Activated B cell treated with CpG ODN at 0.5 μM for 24 hours (primary cell): ENCODE measurements at regions not wholly inside any gene's neighbourhood (a gene's known extent, or its start where the extent isn't known, plus 50 kb on each side); places are given as distances from the start of the nearest gene placed in this dataset.

Source experiments
- ATAC-seq: fragments of 200-7000 bp; cut with Tn5 transposase; one replicate; pipeline ENCODE4 v1.10.0; 2021; ENCODE audit warnings: low read depth, mild to moderate bottlenecking, moderate library complexity
- CTCF ChIA-PET: fragments of 350-600 bp; sonication (Branson Sonifier 250); formaldehyde crosslinking; loops from one replicate; lab custom pipeline; 2021; ENCODE audit warnings: antibody characterized with exemption; lab: Charles Lee
- POLR2A ChIA-PET: fragments of 350-600 bp; sonication (Branson Sonifier 250); formaldehyde crosslinking; loops from one replicate; lab custom pipeline; 2021; ENCODE audit warnings: antibody characterized with exemption; lab: Charles Lee
- DNase-seq: peaks from one replicate; pipeline ENCODE4 v3.0.0; 2022
- H3K27ac Mint-ChIP-seq: one replicate; pipeline ENCODE4 v1.8.0; 2020; ENCODE audit warnings: mixed read lengths
- H3K27me3 Mint-ChIP-seq: one replicate; pipeline ENCODE4 v1.8.0; 2021; ENCODE audit warnings: mixed read lengths
- H3K36me3 Mint-ChIP-seq: one replicate; pipeline ENCODE4 v1.8.0; 2021; ENCODE audit warnings: low read depth, mixed read lengths
- H3K4me1 Mint-ChIP-seq: one replicate; pipeline ENCODE4 v1.8.0; 2021; ENCODE audit warnings: mixed read lengths
- H3K4me3 Mint-ChIP-seq: one replicate; pipeline ENCODE4 v1.8.0; 2020; ENCODE audit warnings: mild to moderate bottlenecking, mixed read lengths
- H3K9me3 Mint-ChIP-seq: one replicate; pipeline ENCODE4 v1.8.0; 2020; ENCODE audit warnings: mixed read lengths
- CTCF ChIP-seq: fragments of 200-600 bp; IDR thresholded peaks from one replicate; pipeline ENCODE4 v1.8.0; 2022; ENCODE audit warnings: antibody characterized with exemption, mild to moderate bottlenecking
- intact Hi-C: fragments of 100-400 bp; cut with micrococcal nuclease; formaldehyde crosslinking; loops from one replicate; pipeline ENCODE4 v1.15.1; 2024

- Mint-ChIP-seq H3K9me3 (no peaks in the 10 kb centered on the region), H3K4me1 (no peaks in the 10 kb centered on the region), H3K27ac (no peak overlapping the region), H3K27me3 (no peaks in the 10 kb centered on the region), H3K36me3 (no peaks in the 10 kb centered on the region), H3K4me3 (no peak overlapping the region)
- ATAC-seq (no peak), DNase-seq (no peak)
- intact Hi-C loops, result loop anchor here (2.0 kb wide), 1 partner anchor 666 kb away; no protein-coding TSS in a partner anchor
- no peak for TF ChIP-seq CTCF
- ChIA-PET POLR2A (no interaction called here), CTCF (no interaction called here)
These were observed 296.8 kb downstream of the RAB38 start for GRCh38 chr11:87878373-87878825.

- no peak for TF ChIP-seq CTCF
- no peaks in the 10 kb centered on the region for H3K36me3 Mint-ChIP-seq
- no peaks in the 10 kb centered on the region for H3K9me3 Mint-ChIP-seq
- no peak overlapping the region for H3K4me3 Mint-ChIP-seq
- CTCF ChIA-PET, result no interaction called here
- ATAC-seq (no peak), DNase-seq (no peak)
- no peaks in the 10 kb centered on the region for H3K4me1 Mint-ChIP-seq
- no peak overlapping the region for H3K27ac Mint-ChIP-seq
- intact Hi-C loops, result no loop called here
- no peaks in the 10 kb centered on the region for H3K27me3 Mint-ChIP-seq
- POLR2A ChIA-PET, result no interaction called here
These were observed 304.2 kb downstream of the RAB38 start for GRCh38 chr11:87871056-87871455.

- Mint-ChIP-seq H3K27me3 (no peaks in the 10 kb centered on the region), H3K9me3 (no peaks in the 10 kb centered on the region), H3K27ac (no peak overlapping the region), H3K36me3 (no peaks in the 10 kb centered on the region), H3K4me3 (no peak overlapping the region), H3K4me1 (no peaks in the 10 kb centered on the region)
- intact Hi-C loops, result no loop called here
- TF ChIP-seq CTCF, result no peak
- ChIA-PET CTCF (no interaction called here), POLR2A (no interaction called here)
- DNase-seq (no peak), ATAC-seq (no peak)
These were observed 305.2 kb downstream of the RAB38 start for GRCh38 chr11:87870086-87870485.

DNA sequence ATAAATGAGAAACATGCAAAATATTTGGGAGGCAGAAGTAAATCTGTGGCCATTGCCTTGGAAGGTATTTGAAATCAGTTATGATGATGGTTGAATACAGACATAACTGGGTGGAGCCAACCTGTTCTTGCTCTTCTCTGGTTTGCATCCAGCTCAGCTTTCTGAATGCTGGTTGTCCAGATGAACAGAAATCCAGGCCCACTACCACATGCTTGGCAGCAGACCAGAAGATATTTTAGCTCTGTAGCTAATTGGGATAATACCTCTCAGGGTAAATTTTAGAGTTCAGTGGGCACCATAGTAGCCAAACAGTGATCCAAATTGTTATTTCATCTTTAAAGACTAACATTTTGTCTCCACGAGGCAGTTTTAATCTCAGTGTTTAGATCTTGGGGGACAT lies 308.3 kb downstream of the RAB38 start:
- Mint-ChIP-seq H3K36me3 (no peaks in the 10 kb centered on the region), H3K4me3 (no peak overlapping the region), H3K27ac (no peak overlapping the region), H3K4me1 (no peaks in the 10 kb centered on the region), H3K9me3 (no peaks in the 10 kb centered on the region), H3K27me3 (no peaks in the 10 kb centered on the region)
- intact Hi-C loops, result no loop called here
- POLR2A ChIA-PET, result no interaction called here
- DNase-seq (no peak), ATAC-seq (no peak)
- CTCF ChIA-PET, result no interaction called here
- TF ChIP-seq CTCF, result no peak

- intact Hi-C loops, result no loop called here
- H3K4me1 Mint-ChIP-seq, result no peaks in the 10 kb centered on the region
- DNase-seq (no peak), ATAC-seq (no peak)
- ChIA-PET CTCF (no interaction called here), POLR2A (no interaction called here)
- no peak overlapping the region for H3K27ac Mint-ChIP-seq
- no peaks in the 10 kb centered on the region for H3K36me3 Mint-ChIP-seq
- no peak overlapping the region for H3K4me3 Mint-ChIP-seq
- no peak for TF ChIP-seq CTCF
- H3K27me3 Mint-ChIP-seq, result no peaks in the 10 kb centered on the region
- H3K9me3 Mint-ChIP-seq, result no peaks in the 10 kb centered on the region
These were observed 314.2 kb downstream of the RAB38 start for GRCh38 chr11:87861030-87861429.
